OCI-LY1 (cell line): ENCODE measurements at regions not wholly inside any gene's neighbourhood (a gene's known extent, or its start where the extent isn't known, plus 50 kb on each side); places are given as distances from the start of the nearest gene placed in this dataset.

Source experiments
- CTCF ChIP-seq: fragments of 200-600 bp; sonication (generic), shearing (Covaris generic); IDR thresholded peaks from 2 replicates; pipeline ENCODE4 v1.5.1; 2017; ENCODE audit warnings: mild to moderate bottlenecking, antibody characterized with exemption, low read length, moderate library complexity, mixed read lengths
- EZH2 ChIP-seq: fragments of 200-600 bp; sonication (generic), shearing (Covaris generic); IDR thresholded peaks from 2 replicates; pipeline ENCODE4 v1.8.0; 2017; ENCODE audit warnings: borderline replicate concordance, mixed run types, mild to moderate bottlenecking, antibody characterized with exemption, low read length, moderate library complexity, mixed read lengths

- TF ChIP-seq CTCF, result no peak
- TF ChIP-seq EZH2, result no peak
Observed at GRCh38 chr20:23178806-23179205, 92.7 kb upstream of the CD93 start.
